ENCODE measurements at regions not wholly inside any gene's neighbourhood (a gene's known extent, or its start where the extent isn't known, plus 50 kb on each side); places are given as distances from the start of the nearest gene placed in this dataset.
"Not testable (repeated sequence)": the region's sequence is repeated elsewhere in the genome, so short reads cannot be mapped to it uniquely, and the experiment has no call there.

DNA sequence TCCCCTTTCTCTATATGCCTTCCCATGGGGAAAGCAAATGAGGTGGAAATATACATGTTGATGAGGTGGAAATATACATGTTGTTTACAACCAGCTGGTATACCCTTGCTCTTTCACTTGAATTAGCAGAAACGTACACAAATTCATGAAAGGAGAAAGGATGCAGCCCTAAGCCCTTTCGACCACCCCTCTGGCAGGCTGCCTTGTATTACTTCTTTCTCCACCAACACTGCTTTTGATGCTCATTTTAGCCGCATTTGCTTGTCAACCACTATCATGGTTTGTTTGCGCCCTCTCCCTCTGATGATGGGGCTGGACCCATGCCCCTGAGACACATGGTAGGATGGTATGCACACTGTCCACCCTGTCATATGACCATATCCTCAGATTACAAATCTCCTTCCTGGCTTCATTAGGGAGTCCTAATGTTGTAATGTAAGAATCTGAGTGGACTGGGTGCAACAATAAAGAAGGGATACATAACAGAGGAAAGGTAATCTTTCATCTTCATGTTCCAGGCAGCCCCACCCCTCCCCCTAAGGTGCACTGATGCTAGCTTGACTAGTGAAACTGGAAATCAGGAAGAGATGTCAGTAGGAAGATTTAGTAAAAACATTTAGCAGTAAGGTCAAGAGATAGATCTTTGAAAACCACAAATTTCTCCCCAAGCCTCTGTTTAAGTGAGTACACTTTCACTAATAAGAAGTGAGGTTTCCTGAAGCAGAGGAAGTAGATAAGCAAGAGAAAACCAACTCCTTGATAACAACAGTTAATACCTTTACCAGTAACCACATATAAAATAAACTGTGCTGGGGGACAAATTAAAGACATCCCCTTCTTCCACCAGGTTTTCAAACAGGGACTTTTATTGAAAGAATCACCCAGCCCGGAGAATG, 536.8 kb upstream of the NRP1 start:
- TF ChIP-seq POLR2A (IDR thresholded peaks at IDR 0.05), result no peak
- TF ChIP-seq, protein P1, sequence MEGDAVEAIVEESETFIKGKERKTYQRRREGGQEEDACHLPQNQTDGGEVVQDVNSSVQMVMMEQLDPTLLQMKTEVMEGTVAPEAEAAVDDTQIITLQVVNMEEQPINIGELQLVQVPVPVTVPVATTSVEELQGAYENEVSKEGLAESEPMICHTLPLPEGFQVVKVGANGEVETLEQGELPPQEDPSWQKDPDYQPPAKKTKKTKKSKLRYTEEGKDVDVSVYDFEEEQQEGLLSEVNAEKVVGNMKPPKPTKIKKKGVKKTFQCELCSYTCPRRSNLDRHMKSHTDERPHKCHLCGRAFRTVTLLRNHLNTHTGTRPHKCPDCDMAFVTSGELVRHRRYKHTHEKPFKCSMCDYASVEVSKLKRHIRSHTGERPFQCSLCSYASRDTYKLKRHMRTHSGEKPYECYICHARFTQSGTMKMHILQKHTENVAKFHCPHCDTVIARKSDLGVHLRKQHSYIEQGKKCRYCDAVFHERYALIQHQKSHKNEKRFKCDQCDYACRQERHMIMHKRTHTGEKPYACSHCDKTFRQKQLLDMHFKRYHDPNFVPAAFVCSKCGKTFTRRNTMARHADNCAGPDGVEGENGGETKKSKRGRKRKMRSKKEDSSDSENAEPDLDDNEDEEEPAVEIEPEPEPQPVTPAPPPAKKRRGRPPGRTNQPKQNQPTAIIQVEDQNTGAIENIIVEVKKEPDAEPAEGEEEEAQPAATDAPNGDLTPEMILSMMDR (IDR thresholded peaks at IDR 0.05), result no peak
- DNase-seq, result no peak
- no peaks in the 10 kb centered on the region for H3K27me3 ChIP-seq
- intact Hi-C loops (cut with DNase I; ENCODE audit: low total_unique reads), result no loop called here
- H3K4me3 ChIP-seq, result no peak overlapping the region
- H3K27ac ChIP-seq, result no peak overlapping the region
- no peaks in the 10 kb centered on the region for H3K4me1 ChIP-seq
- no peaks in the 10 kb centered on the region for H3K9me3 ChIP-seq
- H3K36me3 ChIP-seq (ENCODE audit: low read depth, missing control alignments), result no peaks in the 10 kb centered on the region
- 89 to 91% methylated on average over 5 of the region's 5 CpGs for WGBS, 2 donors

DNA sequence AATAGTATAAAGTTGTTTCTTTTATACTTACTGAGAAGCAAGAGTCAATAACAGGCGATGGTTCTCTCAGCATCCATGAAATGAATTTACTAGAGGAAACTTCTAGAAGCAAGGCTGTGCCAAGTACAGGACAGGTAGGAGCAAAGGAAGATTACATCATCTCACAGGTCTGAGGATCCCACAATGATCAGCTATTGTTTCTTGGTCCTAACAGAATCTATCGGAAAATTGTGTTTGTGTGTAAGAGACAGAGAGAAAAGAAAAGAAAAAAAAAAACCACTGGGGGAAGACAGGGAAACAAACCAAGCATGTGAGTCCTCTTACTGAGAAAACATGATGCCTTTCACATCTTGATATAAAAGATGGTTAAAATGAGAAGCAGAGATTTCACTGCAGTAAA, 535.0 kb upstream of the NRP1 start:
- intact Hi-C loops (cut with DNase I; ENCODE audit: low total_unique reads), result no loop called here

DNA sequence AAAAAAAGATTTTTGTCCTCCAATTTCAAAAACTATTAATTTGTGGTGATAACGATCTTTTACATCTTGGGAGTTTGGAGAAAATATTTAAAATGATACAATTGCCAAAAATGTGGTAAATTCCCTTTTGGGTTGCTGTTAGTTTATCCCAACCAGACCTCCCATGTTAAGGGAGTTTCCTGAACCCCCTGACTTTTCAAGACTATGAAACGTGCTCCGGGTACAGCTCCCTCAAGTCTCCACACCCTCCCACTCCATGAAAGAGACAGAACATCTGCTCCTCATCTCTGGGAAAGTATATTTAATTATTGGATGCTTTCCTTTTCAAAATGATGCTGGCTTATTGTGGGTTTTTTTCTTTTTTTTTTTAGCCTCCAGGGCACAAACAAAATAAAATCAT, 534.6 kb upstream of the NRP1 start:
- intact Hi-C loops (cut with DNase I; ENCODE audit: low total_unique reads), result no loop called here
- Histone ChIP-seq H3K27ac (peak overlapping the region in 1 of 2 donors; percentile 18), H3K4me1 (no peaks in the 10 kb centered on the region), H3K4me3 (no peak overlapping the region), H3K27me3 (no peaks in the 10 kb centered on the region), H3K9me3 (no peaks in the 10 kb centered on the region), H3K36me3 (ENCODE audit: low read depth, missing control alignments) (no peaks in the 10 kb centered on the region)
- 45 to 56% methylated on average over 3 of the region's 3 CpGs for WGBS, 2 donors
- no peak for TF ChIP-seq POLR2A (IDR thresholded peaks at IDR 0.05)
- TF ChIP-seq, protein P1 (IDR thresholded peaks at IDR 0.05), result no peak
- DNase-seq, result peak; percentile 25

More for the DNA sequence above, 535.0 kb upstream of the NRP1 start:
- TF ChIP-seq POLR2A (IDR thresholded peaks at IDR 0.05), result no peak
- TF ChIP-seq, protein P1 (IDR thresholded peaks at IDR 0.05), result no peak
- no peaks in the 10 kb centered on the region for H3K9me3 ChIP-seq
- 59 to 60% methylated on average over 2 of the region's 2 CpGs for WGBS, 2 donors
- peak overlapping the region in 1 of 2 donors; percentile 18 for H3K27ac ChIP-seq
- no peaks in the 10 kb centered on the region for H3K36me3 ChIP-seq (ENCODE audit: low read depth, missing control alignments)
- no peak for DNase-seq
- no peaks in the 10 kb centered on the region for H3K27me3 ChIP-seq
- no peak overlapping the region for H3K4me3 ChIP-seq
- H3K4me1 ChIP-seq, result no peaks in the 10 kb centered on the region

DNA sequence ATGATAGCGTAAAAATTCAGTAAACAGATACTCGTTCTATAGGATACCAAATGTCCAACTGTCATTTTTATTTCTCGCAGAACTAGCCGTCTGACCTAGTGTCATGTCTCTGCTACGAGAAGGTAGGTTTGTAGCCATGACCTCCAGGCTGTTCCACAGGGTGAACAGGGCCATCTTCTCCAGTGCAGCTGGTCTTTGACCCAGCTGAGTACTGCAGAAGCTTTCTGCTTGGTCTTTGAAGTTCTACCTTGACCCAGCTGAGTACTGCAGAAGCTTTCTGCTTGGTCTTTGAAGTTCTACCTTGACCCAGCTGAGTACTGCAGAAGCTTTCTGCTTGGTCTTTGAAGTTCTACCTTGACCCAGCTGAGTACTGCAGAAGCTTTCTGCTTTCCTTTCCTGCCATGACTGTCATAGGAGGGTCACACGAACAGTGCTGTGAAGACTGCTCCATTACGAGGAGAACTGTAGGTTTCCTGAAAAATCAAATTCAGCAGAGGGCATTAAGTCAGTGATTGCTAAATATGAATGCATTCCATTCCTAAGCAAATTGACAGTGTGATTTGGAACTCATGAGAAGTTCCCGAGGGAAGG, 532.8 kb upstream of the NRP1 start:
- not testable (repeated sequence) for DNase-seq

DNA sequence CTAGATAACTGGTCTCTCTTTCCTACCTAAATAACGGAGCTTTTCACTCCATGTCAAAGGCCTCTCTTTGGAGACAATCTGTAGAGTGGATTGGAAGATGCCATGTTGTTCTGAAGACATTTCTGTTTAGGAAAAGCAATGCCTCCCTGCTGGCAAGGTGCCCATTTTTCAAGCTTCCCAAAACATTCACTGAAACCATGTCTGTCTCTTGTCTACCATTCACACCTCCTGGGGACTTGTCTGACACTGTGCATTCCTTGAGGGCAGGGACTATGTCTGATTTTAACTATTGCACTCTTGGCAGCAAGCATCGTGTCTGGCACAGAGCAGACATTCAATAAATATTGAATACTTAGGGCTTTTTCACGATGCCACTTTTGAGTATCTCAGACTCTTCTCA, 528.9 kb upstream of the NRP1 start:
- TF ChIP-seq, protein P1 (IDR thresholded peaks at IDR 0.05), result no peak
- TF ChIP-seq POLR2A (IDR thresholded peaks at IDR 0.05), result no peak
- Histone ChIP-seq H3K36me3 (ENCODE audit: low read depth, missing control alignments) (no peaks in the 10 kb centered on the region), H3K27ac (no peak overlapping the region), H3K4me1 (no peaks in the 10 kb centered on the region), H3K9me3 (no peaks in the 10 kb centered on the region), H3K4me3 (no peak overlapping the region), H3K27me3 (no peaks in the 10 kb centered on the region)
- 94 to 95% methylated on average over 3 of the region's 3 CpGs for WGBS, 2 donors
- intact Hi-C loops (cut with DNase I; ENCODE audit: low total_unique reads), result no loop called here
- no peak for DNase-seq

More for the DNA sequence above, 532.8 kb upstream of the NRP1 start:
- H3K27me3 ChIP-seq; H3K27ac ChIP-seq; H3K4me3 ChIP-seq; H3K36me3 ChIP-seq (ENCODE audit: low read depth, missing control alignments); H3K4me1 ChIP-seq; H3K9me3 ChIP-seq; intact Hi-C loops (cut with DNase I; ENCODE audit: low total_unique reads): not testable (repeated sequence)
- WGBS, 2 donors, result 71 to 74% methylated on average over 8 of the region's 8 CpGs
